Brain microvascular endothelial cell (primary cell): ENCODE measurements at regions not wholly inside any gene's neighbourhood (a gene's known extent, or its start where the extent isn't known, plus 50 kb on each side); places are given as distances from the start of the nearest gene placed in this dataset.
"Not testable (repeated sequence)": the region's sequence is repeated elsewhere in the genome, so short reads cannot be mapped to it uniquely, and the experiment has no call there.

Source experiments
- DNase-seq: peaks from one replicate; pipeline ENCODE4 v3.0.0-alpha.2; 2020
- H3K27ac ChIP-seq: fragments of 250-450 bp; sonication (Bioruptor Pico); 2 replicates; pipeline ENCODE4 v1.5.1; 2020; ENCODE audit warnings: mild to moderate bottlenecking, moderate library complexity
- H3K27me3 ChIP-seq: fragments of 250-450 bp; sonication (Bioruptor Pico); replicated peaks from 2 replicates; pipeline ENCODE4 v1.5.1; 2020; ENCODE audit warnings: mild to moderate bottlenecking
- H3K36me3 ChIP-seq: fragments of 250-450 bp; sonication (Bioruptor Pico); replicated peaks from 2 replicates; pipeline ENCODE4 v1.5.1; 2020; ENCODE audit warnings: mild to moderate bottlenecking
- H3K4me3 ChIP-seq: 2 replicates; pipeline ENCODE4 v1.5.1; 2011; ENCODE audit warnings: low read depth, mild to moderate bottlenecking, control low read depth, low read length, moderate library complexity
- in situ Hi-C: cut with HindIII; loops from 2 replicates; pipeline ENCODE4 v1.10.0; 2017; ENCODE audit warnings: low sequenced_read_pairs, low pct_ligation_motif_present

GRCh38 chr2:111258318-111258717, 137.6 kb downstream of the BCL2L11 start:
- H3K36me3 ChIP-seq, H3K4me3 ChIP-seq, H3K27me3 ChIP-seq, in situ Hi-C loops, DNase-seq, H3K27ac ChIP-seq: not testable (repeated sequence)

DNA sequence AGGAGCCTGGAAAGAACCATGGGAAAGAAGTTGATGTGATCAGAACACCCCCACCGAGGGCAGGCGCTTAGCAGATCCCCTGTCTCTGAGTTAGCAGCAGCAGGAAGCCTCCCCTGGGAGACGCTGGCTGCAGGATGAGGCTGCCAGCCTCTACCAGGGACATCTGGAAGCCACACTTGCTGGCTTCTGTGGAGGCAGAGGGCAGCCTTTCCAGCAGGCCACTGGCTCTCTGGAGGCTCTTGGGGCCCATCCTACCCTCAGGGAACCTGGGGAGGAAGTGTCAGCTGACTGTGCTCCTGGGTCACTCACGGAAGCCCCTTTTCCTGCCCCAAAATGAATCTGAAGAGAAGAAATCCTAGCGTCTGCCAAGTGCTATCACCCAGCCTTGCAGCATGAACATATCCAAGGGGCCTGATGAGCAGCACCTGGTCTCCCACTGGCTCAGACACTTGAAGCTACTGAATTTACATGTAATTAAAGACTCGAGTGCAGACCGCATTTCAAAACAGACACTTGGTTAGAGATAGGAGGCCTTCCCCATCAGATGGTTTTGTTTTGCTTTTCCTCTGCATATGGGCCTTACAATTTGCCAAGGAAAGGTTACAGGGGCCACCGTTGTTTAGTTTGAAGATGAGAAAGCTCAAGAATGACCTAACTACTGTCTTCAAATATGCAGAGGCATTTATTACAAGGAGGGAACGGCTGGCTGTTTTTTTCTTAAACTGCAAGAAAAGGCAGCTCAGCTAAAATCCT, 142.1 kb downstream of the BCL2L11 start:
- H3K27me3 ChIP-seq, H3K4me3 ChIP-seq, in situ Hi-C loops, H3K36me3 ChIP-seq, H3K27ac ChIP-seq, DNase-seq: not testable (repeated sequence)

- H3K4me3 ChIP-seq, in situ Hi-C loops, H3K36me3 ChIP-seq, DNase-seq, H3K27ac ChIP-seq, H3K27me3 ChIP-seq: not testable (repeated sequence)
These were observed 142.8 kb downstream of the BCL2L11 start for GRCh38 chr2:111263380-111264017.

- H3K27me3 ChIP-seq, DNase-seq, H3K4me3 ChIP-seq, H3K27ac ChIP-seq, in situ Hi-C loops, H3K36me3 ChIP-seq: not testable (repeated sequence)
These were observed 144.2 kb downstream of the BCL2L11 start for GRCh38 chr2:111264956-111265355.

DNA sequence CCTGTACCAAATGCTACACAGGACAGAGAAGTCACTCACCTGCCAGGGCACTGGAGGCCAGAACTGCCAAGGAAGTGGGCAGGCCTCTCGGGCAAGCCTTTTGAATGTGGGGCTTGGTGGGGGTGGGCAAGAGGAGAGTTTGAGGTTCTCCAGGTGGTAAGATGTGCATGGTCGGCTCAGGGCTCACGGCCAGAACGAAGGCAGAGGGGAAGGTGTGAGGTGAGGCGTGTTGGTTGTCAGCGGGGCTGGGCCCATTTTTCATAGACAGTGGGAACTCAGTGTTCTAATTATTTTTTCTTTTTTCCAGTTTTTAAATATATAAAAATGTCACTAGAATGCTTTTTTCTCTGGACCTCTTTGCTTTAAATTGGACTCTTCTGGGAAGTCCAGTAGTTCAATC, 145.8 kb downstream of the BCL2L11 start:
- in situ Hi-C loops, H3K27ac ChIP-seq, H3K27me3 ChIP-seq, DNase-seq, H3K36me3 ChIP-seq, H3K4me3 ChIP-seq: not testable (repeated sequence)

DNA sequence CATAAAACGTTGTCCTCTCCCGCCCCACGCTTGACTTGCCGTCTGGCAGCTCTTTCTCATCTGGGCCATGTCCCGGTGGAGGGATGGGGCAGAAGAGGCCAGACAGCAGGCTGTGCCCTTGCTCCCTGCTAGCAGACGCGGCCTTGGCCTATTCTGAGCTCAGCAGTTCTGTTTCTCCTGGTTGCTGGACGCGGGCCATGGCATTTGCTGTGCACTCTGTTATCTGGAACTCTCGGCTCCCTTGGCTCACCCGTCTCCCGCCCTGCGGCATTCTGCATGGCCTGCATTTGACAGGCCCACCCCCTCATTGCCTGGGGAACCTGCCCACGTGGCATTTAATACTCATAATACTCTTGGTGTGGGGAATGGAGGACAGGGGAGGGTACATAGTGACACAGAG, 146.3 kb downstream of the BCL2L11 start:
- DNase-seq = peak; percentile 49
- H3K36me3 ChIP-seq, H3K27ac ChIP-seq, H3K27me3 ChIP-seq, in situ Hi-C loops, H3K4me3 ChIP-seq: not testable (repeated sequence)

- H3K27ac ChIP-seq, in situ Hi-C loops, DNase-seq, H3K27me3 ChIP-seq, H3K36me3 ChIP-seq, H3K4me3 ChIP-seq: not testable (repeated sequence)
These were observed 149.1 kb downstream of the BCL2L11 start for GRCh38 chr2:111269761-111270323.

GRCh38 chr2:111270569-111270968, 149.9 kb downstream of the BCL2L11 start:
- in situ Hi-C loops, DNase-seq, H3K27me3 ChIP-seq, H3K4me3 ChIP-seq, H3K36me3 ChIP-seq, H3K27ac ChIP-seq: not testable (repeated sequence)

GRCh38 chr2:111271647-111272304, 151.1 kb downstream of the BCL2L11 start:
- DNase-seq, in situ Hi-C loops, H3K36me3 ChIP-seq, H3K4me3 ChIP-seq, H3K27me3 ChIP-seq, H3K27ac ChIP-seq: not testable (repeated sequence)

DNA sequence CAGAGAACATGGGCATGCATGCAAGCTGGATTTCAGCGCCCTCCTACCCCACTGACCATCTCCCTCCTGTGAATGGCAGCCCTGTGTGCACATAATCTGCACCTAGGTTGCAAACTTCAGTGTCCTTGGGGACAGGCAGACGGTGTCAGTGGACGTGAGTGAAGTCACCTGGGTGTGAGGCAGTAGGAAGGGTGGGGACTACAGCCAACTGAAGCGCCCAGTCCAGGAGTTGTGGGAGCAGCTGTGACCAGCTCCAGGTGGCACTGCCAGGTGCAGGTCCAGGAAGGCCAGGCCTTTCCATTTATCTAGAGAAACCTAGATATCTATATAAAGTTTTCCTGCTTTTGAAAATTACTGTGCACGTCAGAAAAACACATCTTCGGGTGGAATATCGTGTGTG, 152.3 kb downstream of the BCL2L11 start:
- H3K27me3 ChIP-seq, in situ Hi-C loops, H3K4me3 ChIP-seq, DNase-seq, H3K27ac ChIP-seq, H3K36me3 ChIP-seq: not testable (repeated sequence)

GRCh38 chr2:111275047-111275853, 154.5 kb downstream of the BCL2L11 start:
- H3K36me3 ChIP-seq, DNase-seq, H3K27me3 ChIP-seq, H3K27ac ChIP-seq, in situ Hi-C loops, H3K4me3 ChIP-seq: not testable (repeated sequence)

DNA sequence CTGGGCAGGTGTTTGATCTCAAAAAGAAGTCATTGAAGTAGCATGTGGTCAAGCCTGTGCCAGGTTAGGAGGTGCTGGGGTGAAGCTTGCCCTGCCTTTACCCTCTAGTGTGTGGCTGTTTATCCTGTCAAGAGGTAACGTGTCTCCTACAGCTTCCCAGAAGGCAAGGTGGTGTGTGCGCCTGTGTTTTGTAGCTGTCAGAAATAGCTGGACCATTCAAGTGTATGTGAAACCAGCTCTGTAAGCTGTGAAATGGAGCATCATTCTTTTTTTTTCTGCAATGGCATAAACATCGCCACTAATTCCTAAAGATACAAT, 155.1 kb downstream of the BCL2L11 start:
- DNase-seq, H3K27me3 ChIP-seq, H3K4me3 ChIP-seq, H3K36me3 ChIP-seq, H3K27ac ChIP-seq, in situ Hi-C loops: not testable (repeated sequence)

- H3K4me3 ChIP-seq, in situ Hi-C loops, DNase-seq, H3K27ac ChIP-seq, H3K27me3 ChIP-seq, H3K36me3 ChIP-seq: not testable (repeated sequence)
These were observed 157.4 kb downstream of the BCL2L11 start for GRCh38 chr2:111278133-111278532.

DNA sequence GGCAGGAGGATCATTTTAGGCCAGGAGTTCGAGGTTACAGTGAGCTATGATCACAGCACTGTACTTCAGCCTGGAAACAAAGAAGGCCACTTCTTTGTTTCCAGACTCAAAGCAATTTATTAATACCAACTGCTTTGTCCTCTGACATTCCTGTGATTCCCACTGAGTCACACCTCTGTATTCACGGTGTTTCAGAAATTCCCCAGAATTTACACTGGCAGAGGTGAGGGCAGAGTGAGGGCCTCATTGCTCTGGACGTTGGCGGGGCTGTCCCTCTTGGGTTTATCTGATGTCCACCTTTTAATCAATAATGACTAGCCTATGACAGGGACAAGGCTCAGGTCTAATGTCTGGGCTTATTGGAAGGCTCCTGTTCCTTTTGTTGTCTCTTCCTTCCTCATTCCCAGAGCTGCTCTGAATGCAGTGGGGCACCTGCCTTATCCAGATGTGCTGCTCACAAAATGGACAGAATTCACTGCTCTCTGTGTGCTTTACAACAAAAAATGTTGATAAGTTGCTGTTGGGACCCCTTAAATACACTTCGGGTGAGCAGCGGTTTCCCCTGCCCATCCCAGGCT, 160.1 kb downstream of the BCL2L11 start:
- DNase-seq, in situ Hi-C loops, H3K27ac ChIP-seq: not testable (repeated sequence)

More for the DNA sequence above, 160.1 kb downstream of the BCL2L11 start:
- H3K4me3 ChIP-seq, H3K27me3 ChIP-seq, H3K36me3 ChIP-seq: not testable (repeated sequence)
